Spleen (tissue), 7 donors: ENCODE measurements at regions not wholly inside any gene's neighbourhood (a gene's known extent, or its start where the extent isn't known, plus 50 kb on each side); places are given as distances from the start of the nearest gene placed in this dataset.

Experiments
- POLR2A ChIP-seq, 3 donors: fragments of 450-650 bp; IDR thresholded peaks; one replicate each; pipeline ENCODE4 v1.5.1; 2017; ENCODE audit warnings: antibody characterized with exemption in 3 of 3, mild to moderate bottlenecking in 1 of 3
- POLR2AphosphoS5 ChIP-seq, 3 donors: sonication (generic); formaldehyde crosslinking; IDR thresholded peaks; one replicate each; pipeline ENCODE4 v1.5.1; 2017; ENCODE audit warnings: antibody characterized with exemption in 3 of 3
- TF ChIP-seq, protein P1 (sequence below), 11 experiments: fragments of 200-600 bp in 7 of 11; fragments of 450-650 bp in 4 of 11; sonication (generic) in 4 of 11; IDR thresholded peaks in 8 of 11; conservative IDR thresholded peaks in 3 of 11; 1 replicate in 7 of 11; 2 replicates in 4 of 11; pipeline versions ENCODE4 v1.4.0 to v1.8.0; 2016 to 2021; ENCODE audit warnings: antibody characterized with exemption in 11 of 11, inconsistent platforms in 4 of 11, mild to moderate bottlenecking in 1 of 11
- donor health status: DM: no; HTN: no; CAD: no; lungs with moderate emphysema.
- donor health status: DM: no; HTN: no; CAD: no.
- donor health status: DM: no; HTN: no; CAD: no.

DNA sequence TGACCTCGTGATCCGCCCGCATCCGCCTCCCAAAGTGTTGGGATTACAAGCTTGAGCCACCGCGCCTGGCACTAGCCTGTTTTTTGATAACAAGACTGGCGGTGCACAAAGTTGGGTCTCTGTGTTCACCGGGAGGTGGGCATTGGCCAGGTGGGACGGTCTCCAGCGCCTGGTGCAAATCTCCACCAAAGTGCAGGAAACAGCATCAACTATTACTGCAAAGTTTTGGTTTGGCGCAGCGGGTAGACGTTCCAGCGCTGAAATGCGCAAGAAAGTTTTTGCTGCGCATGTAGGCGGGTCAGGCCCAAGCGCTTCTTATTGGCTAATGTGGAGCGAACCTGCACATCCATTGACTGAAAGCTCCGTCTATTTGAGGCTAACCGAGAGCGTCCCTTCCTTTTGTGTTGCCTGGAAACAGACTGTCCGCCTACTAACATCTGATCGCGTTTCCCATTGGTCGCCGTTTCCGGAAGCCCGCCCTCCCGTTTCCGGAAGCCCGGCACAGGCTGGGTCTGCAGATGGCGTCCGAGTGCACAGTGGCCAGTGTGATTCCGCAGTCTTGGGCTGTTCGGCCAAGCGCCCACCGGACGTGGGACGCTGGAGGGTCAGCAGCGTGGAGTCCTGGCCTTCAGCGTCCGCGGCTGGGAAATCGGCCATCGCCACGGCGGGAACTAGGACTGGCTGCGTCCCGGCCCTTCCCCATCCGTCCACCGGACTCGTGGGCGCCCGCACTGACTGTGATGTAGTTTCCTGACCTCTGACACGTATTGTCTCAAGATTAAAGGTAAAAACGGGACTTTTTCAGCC, 53.3 kb upstream of the ZNF527 start:
- TF ChIP-seq, protein P1, sequence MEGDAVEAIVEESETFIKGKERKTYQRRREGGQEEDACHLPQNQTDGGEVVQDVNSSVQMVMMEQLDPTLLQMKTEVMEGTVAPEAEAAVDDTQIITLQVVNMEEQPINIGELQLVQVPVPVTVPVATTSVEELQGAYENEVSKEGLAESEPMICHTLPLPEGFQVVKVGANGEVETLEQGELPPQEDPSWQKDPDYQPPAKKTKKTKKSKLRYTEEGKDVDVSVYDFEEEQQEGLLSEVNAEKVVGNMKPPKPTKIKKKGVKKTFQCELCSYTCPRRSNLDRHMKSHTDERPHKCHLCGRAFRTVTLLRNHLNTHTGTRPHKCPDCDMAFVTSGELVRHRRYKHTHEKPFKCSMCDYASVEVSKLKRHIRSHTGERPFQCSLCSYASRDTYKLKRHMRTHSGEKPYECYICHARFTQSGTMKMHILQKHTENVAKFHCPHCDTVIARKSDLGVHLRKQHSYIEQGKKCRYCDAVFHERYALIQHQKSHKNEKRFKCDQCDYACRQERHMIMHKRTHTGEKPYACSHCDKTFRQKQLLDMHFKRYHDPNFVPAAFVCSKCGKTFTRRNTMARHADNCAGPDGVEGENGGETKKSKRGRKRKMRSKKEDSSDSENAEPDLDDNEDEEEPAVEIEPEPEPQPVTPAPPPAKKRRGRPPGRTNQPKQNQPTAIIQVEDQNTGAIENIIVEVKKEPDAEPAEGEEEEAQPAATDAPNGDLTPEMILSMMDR (IDR thresholded peaks at IDR 0.05 in 8 of 11, conservative IDR thresholded peaks at IDR 0.05 in 3 of 11): peak in 7 of 11 experiments; percentile 20 to 49 (median 36)
- peak in 2 of 3 donors; percentile 18 to 67 for TF ChIP-seq POLR2A (IDR thresholded peaks at IDR 0.05)
- TF ChIP-seq POLR2AphosphoS5 (IDR thresholded peaks at IDR 0.05): peak; percentile 90 to 93 (median 93)
